HepG2 (cell line): ENCODE measurements at regions not wholly inside any gene's neighbourhood (a gene's known extent, or its start where the extent isn't known, plus 50 kb on each side); places are given as distances from the start of the nearest gene placed in this dataset.

Experiments
- AHDC1 ChIP-seq: sonication (generic); formaldehyde crosslinking; IDR thresholded peaks from 2 replicates; pipeline ENCODE4 v1.5.1; 2020; ENCODE audit warnings: mild to moderate bottlenecking, missing genetic modification reagents, borderline replicate concordance
- FOXA3 ChIP-seq: IDR thresholded peaks from 2 replicates; pipeline ENCODE4 v1.6.1; 2016; ENCODE audit warnings: missing genetic modification reagents, missing compliant biosample characterization
- MED1 ChIP-seq: sonication (generic); formaldehyde crosslinking; IDR thresholded peaks from 2 replicates; pipeline ENCODE4 v1.4.0; 2020; ENCODE audit warnings: missing genetic modification reagents
- RFXAP ChIP-seq: sonication (generic); formaldehyde crosslinking; IDR thresholded peaks from 2 replicates; pipeline ENCODE4 v1.4.0; 2020; ENCODE audit warnings: missing genetic modification reagents, borderline replicate concordance
- SALL2 ChIP-seq: sonication (generic); formaldehyde crosslinking; IDR thresholded peaks from 2 replicates; pipeline ENCODE4 v1.8.1; 2023; ENCODE audit warnings: mild to moderate bottlenecking, missing genetic modification reagents, inconsistent platforms
- SATB2 ChIP-seq: sonication (generic); formaldehyde crosslinking; IDR thresholded peaks from 2 replicates; pipeline ENCODE4 v1.5.0; 2020; ENCODE audit warnings: missing genetic modification reagents
- ZFAT ChIP-seq: sonication (generic); formaldehyde crosslinking; conservative IDR thresholded peaks from 2 replicates; pipeline ENCODE4 v1.8.1; 2023; ENCODE audit warnings: missing genetic modification reagents, inconsistent platforms
- ZNF253 ChIP-seq: sonication (generic); formaldehyde crosslinking; IDR thresholded peaks from 2 replicates; pipeline ENCODE4 v1.8.0; 2022; ENCODE audit warnings: mild to moderate bottlenecking, missing genetic modification reagents, borderline replicate concordance
- ZNF276 ChIP-seq: sonication (generic); formaldehyde crosslinking; IDR thresholded peaks from 2 replicates; pipeline ENCODE4 v1.4.0; 2020; ENCODE audit warnings: mild to moderate bottlenecking, low read depth, missing genetic modification reagents
- ZNF318 ChIP-seq: sonication (generic); formaldehyde crosslinking; IDR thresholded peaks from 2 replicates; pipeline ENCODE4 v1.4.0; 2020; ENCODE audit warnings: mild to moderate bottlenecking, missing genetic modification reagents
- ZNF639 ChIP-seq: conservative IDR thresholded peaks from 2 replicates; pipeline ENCODE4 v1.6.1; 2018; ENCODE audit warnings: missing genetic modification reagents
- ZNF737 ChIP-seq: sonication (generic); formaldehyde crosslinking; IDR thresholded peaks from 2 replicates; pipeline ENCODE4 v1.5.0; 2020; ENCODE audit warnings: missing genetic modification reagents, mild to moderate bottlenecking, borderline replicate concordance
- ZNF816 ChIP-seq: sonication (generic); formaldehyde crosslinking; IDR thresholded peaks from 2 replicates; pipeline ENCODE4 v1.8.0; 2022; ENCODE audit warnings: missing genetic modification reagents, mild to moderate bottlenecking, borderline replicate concordance

GRCh38 chr3:164498917-164499316 lies 579.4 kb downstream of the SI start (continued):
- TF ChIP-seq AHDC1 = peak; percentile 68; the same call in 1 of the 2 replicates
- TF ChIP-seq RFXAP (CRISPR knock-in tag) = no peak
- no peak for TF ChIP-seq ZFAT (CRISPR knock-in tag)
- TF ChIP-seq ZNF318 (CRISPR knock-in tag) = no peak
- no peak for TF ChIP-seq ZNF737 (CRISPR knock-in tag)
- peak; percentile 40 for TF ChIP-seq MED1 (CRISPR knock-in tag)
- TF ChIP-seq ZNF253 (CRISPR knock-in tag) = no peak
- no peak for TF ChIP-seq ZNF276 (CRISPR knock-in tag)
- TF ChIP-seq FOXA3 (CRISPR knock-in tag) = peak; percentile 92
- TF ChIP-seq ZNF816 (CRISPR knock-in tag) = no peak
- TF ChIP-seq SATB2 (CRISPR knock-in tag) = no peak
- TF ChIP-seq ZNF639 (CRISPR knock-in tag) = no peak
- no peak for TF ChIP-seq SALL2 (CRISPR knock-in tag)
